ENCODE measurements at regions not wholly inside any gene's neighbourhood (a gene's known extent, or its start where the extent isn't known, plus 50 kb on each side); places are given as distances from the start of the nearest gene placed in this dataset.
A peak's percentile ranks its signal among the peaks of the same experiment; 100 is the strongest.

- DNase-seq (ENCODE audit: low spot score) = no peak
Measured at GRCh38 chr12:91353266-91353665, 170.6 kb upstream of the DCN start.

- no peak for DNase-seq (ENCODE audit: low spot score)
Measured at GRCh38 chr12:91349476-91349875, 166.9 kb upstream of the DCN start.

- no peak for DNase-seq (ENCODE audit: low spot score)
Measured at GRCh38 chr12:91347481-91348214, 165.0 kb upstream of the DCN start.

GRCh38 chr12:91346827-91347226 is 164.2 kb upstream of the DCN start:
- no peak for DNase-seq (ENCODE audit: low spot score)

GRCh38 chr12:91344408-91344807 is 161.8 kb upstream of the DCN start:
- DNase-seq (ENCODE audit: low spot score) = no peak

- DNase-seq (ENCODE audit: low spot score) = no peak
Measured at GRCh38 chr12:91343010-91343409, 160.4 kb upstream of the DCN start.

GRCh38 chr12:91339106-91339505 is 156.5 kb upstream of the DCN start:
- DNase-seq (ENCODE audit: low spot score) = no peak

GRCh38 chr12:91335699-91336098 is 153.1 kb upstream of the DCN start:
- no peak for DNase-seq (ENCODE audit: low spot score)

GRCh38 chr12:91333966-91334365 is 151.3 kb upstream of the DCN start:
- no peak for DNase-seq (ENCODE audit: low spot score)

- no peak for DNase-seq (ENCODE audit: low spot score)
Measured at GRCh38 chr12:91332302-91332701, 149.7 kb upstream of the DCN start.

GRCh38 chr12:91331371-91331770 is 148.8 kb upstream of the DCN start:
- DNase-seq (ENCODE audit: low spot score) = no peak

- no peak for DNase-seq (ENCODE audit: low spot score)
Measured at GRCh38 chr12:91328451-91328850, 145.8 kb upstream of the DCN start.

GRCh38 chr12:91327889-91328288 is 145.3 kb upstream of the DCN start:
- no peak for DNase-seq (ENCODE audit: low spot score)

- DNase-seq (ENCODE audit: low spot score) = no peak
Measured at GRCh38 chr12:91327131-91327530, 144.5 kb upstream of the DCN start.

GRCh38 chr12:91326058-91327027 is 143.7 kb upstream of the DCN start:
- peak; percentile 53 for DNase-seq (ENCODE audit: low spot score)

- DNase-seq (ENCODE audit: low spot score) = no peak
Measured at GRCh38 chr12:91320999-91321398, 138.4 kb upstream of the DCN start.

- no peak for DNase-seq (ENCODE audit: low spot score)
Measured at GRCh38 chr12:91319071-91319760, 136.6 kb upstream of the DCN start.

GRCh38 chr12:91317306-91317705 is 134.7 kb upstream of the DCN start:
- no peak for DNase-seq (ENCODE audit: low spot score)

- no peak for DNase-seq (ENCODE audit: low spot score)
Measured at GRCh38 chr12:91316907-91317269, 134.3 kb upstream of the DCN start.

GRCh38 chr12:91316161-91316906 is 133.7 kb upstream of the DCN start:
- no peak for DNase-seq (ENCODE audit: low spot score)

GRCh38 chr12:91311081-91311480 is 128.5 kb upstream of the DCN start:
- no peak for DNase-seq (ENCODE audit: low spot score)

- DNase-seq (ENCODE audit: low spot score) = no peak
Measured at GRCh38 chr12:91309450-91309849, 126.8 kb upstream of the DCN start.

Data from ecto neural progenitor cell (in vitro differentiated cells).